ENCODE measurements at regions not wholly inside any gene's neighbourhood (a gene's known extent, or its start where the extent isn't known, plus 50 kb on each side); places are given as distances from the start of the nearest gene placed in this dataset.

DNA sequence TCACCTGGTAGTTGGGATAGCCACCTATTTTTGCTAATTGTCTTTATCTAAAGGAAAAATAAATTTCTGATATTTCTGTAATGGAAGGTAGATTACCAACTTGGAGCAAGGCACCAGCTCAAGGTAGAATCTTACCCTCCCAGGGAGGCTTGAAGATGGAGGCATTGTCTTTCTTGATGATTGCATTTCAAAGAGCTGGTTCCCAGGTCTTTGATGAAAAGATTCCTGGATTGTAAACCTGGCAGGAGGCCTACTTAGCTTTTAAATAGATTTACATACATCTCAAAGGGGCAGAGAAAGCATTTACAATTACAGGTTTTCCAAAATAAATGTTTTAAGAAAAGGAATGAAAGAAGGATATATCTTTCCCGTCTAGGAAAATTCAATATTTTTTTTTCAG is 729.2 kb downstream of the LRFN5 start:
- Histone ChIP-seq H3K79me2 (ENCODE audit: control insufficient read depth, low read length) (no peaks in the 10 kb centered on the region), H3F3A (ENCODE audit: control insufficient read depth, insufficient read depth) (no peaks in the 10 kb centered on the region), H4K20me1 (ENCODE audit: control insufficient read depth, insufficient read depth, low read depth, low read length) (no peaks in the 10 kb centered on the region), H3K9me3 (ENCODE audit: control insufficient read depth, insufficient read depth, low read length) (no peaks in the 10 kb centered on the region), H3K4me3 (ENCODE audit: low read length) (no peak overlapping the region), H3K9me2 (replicated peaks; ENCODE audit: control insufficient read depth, low read length) (no peaks in the 10 kb centered on the region), H3K4me1 (ENCODE audit: control insufficient read depth, low read length) (no peaks in the 10 kb centered on the region), H3K36me3 (ENCODE audit: control insufficient read depth, low read length) (no peaks in the 10 kb centered on the region), H3K4me2 (ENCODE audit: low read length) (no peak overlapping the region), H3K27me3 (ENCODE audit: control insufficient read depth, low read length) (no peaks in the 10 kb centered on the region), H3K27ac (ENCODE audit: low read depth, low read length) (no peak overlapping the region)
- no peak for TF ChIP-seq EZH2phosphoT487 (IDR thresholded peaks at IDR 0.05; ENCODE audit: borderline replicate concordance, low read length)
- TF ChIP-seq, protein P1, sequence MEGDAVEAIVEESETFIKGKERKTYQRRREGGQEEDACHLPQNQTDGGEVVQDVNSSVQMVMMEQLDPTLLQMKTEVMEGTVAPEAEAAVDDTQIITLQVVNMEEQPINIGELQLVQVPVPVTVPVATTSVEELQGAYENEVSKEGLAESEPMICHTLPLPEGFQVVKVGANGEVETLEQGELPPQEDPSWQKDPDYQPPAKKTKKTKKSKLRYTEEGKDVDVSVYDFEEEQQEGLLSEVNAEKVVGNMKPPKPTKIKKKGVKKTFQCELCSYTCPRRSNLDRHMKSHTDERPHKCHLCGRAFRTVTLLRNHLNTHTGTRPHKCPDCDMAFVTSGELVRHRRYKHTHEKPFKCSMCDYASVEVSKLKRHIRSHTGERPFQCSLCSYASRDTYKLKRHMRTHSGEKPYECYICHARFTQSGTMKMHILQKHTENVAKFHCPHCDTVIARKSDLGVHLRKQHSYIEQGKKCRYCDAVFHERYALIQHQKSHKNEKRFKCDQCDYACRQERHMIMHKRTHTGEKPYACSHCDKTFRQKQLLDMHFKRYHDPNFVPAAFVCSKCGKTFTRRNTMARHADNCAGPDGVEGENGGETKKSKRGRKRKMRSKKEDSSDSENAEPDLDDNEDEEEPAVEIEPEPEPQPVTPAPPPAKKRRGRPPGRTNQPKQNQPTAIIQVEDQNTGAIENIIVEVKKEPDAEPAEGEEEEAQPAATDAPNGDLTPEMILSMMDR (IDR thresholded peaks at IDR 0.05; ENCODE audit: low read depth, low read length, poor library complexity, severe bottlenecking): no peak

DNA sequence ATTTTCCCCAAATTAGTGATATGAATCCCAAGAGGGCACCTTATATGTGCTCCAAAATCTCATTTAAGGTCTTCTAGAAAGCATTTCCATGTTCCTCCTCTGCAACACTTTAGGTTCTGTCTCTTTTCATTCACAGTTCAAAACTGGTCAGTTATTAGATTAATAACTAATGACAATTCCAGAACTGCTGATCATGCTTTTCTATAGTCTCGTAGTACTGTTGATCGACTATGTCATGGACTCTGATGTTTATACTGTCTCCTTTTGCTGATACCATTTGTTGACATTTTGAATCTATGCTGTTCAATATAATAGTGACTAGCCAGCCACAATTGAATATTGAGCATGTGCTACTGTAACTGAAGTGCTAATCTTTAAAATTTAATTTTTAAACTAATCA is 728.3 kb downstream of the LRFN5 start:
- H3K9me2 ChIP-seq (replicated peaks; ENCODE audit: control insufficient read depth, low read length): no peaks in the 10 kb centered on the region
- no peak overlapping the region for H3K4me2 ChIP-seq (ENCODE audit: low read length)
- no peaks in the 10 kb centered on the region for H3K27me3 ChIP-seq (ENCODE audit: control insufficient read depth, low read length)
- H3F3A ChIP-seq (ENCODE audit: control insufficient read depth, insufficient read depth): no peaks in the 10 kb centered on the region
- no peak overlapping the region for H3K4me3 ChIP-seq (ENCODE audit: low read length)
- no peaks in the 10 kb centered on the region for H4K20me1 ChIP-seq (ENCODE audit: control insufficient read depth, insufficient read depth, low read depth, low read length)
- no peaks in the 10 kb centered on the region for H3K9me3 ChIP-seq (ENCODE audit: control insufficient read depth, insufficient read depth, low read length)
- no peaks in the 10 kb centered on the region for H3K4me1 ChIP-seq (ENCODE audit: control insufficient read depth, low read length)
- H3K36me3 ChIP-seq (ENCODE audit: control insufficient read depth, low read length): no peaks in the 10 kb centered on the region
- TF ChIP-seq, protein P1 (IDR thresholded peaks at IDR 0.05; ENCODE audit: low read depth, low read length, poor library complexity, severe bottlenecking): no peak
- no peak for TF ChIP-seq EZH2phosphoT487 (IDR thresholded peaks at IDR 0.05; ENCODE audit: borderline replicate concordance, low read length)
- H3K79me2 ChIP-seq (ENCODE audit: control insufficient read depth, low read length): no peaks in the 10 kb centered on the region
- no peak overlapping the region for H3K27ac ChIP-seq (ENCODE audit: low read depth, low read length)

DNA sequence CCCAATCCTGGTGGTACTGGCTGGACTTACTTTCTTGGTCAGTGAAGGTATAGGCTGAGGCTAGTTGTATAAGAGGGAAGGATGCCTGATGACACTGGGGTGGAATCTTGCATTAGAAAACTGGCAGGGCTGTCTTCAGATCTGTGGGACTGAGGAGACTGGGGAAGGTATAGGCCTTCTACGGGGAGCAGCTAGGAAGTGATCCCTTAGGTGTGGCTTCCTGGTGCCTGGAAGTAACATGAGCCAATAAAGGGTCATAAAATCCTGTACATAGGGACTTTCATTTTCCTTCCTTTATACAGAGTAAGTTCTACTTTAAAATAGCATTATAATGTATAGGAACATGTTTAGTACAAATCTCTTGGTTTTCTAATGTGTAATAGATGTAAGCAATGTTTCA is 716.8 kb downstream of the LRFN5 start:
- H4K20me1 ChIP-seq (ENCODE audit: control insufficient read depth, insufficient read depth, low read depth, low read length): no peaks in the 10 kb centered on the region
- H3K4me1 ChIP-seq (ENCODE audit: control insufficient read depth, low read length): no peaks in the 10 kb centered on the region
- H3K27ac ChIP-seq (ENCODE audit: low read depth, low read length): no peak overlapping the region
- H3K9me2 ChIP-seq (replicated peaks; ENCODE audit: control insufficient read depth, low read length): no peaks in the 10 kb centered on the region
- no peaks in the 10 kb centered on the region for H3K36me3 ChIP-seq (ENCODE audit: control insufficient read depth, low read length)
- no peaks in the 10 kb centered on the region for H3K79me2 ChIP-seq (ENCODE audit: control insufficient read depth, low read length)
- no peak overlapping the region for H3K4me3 ChIP-seq (ENCODE audit: low read length)
- H3K27me3 ChIP-seq (ENCODE audit: control insufficient read depth, low read length): no peaks in the 10 kb centered on the region
- H3K9me3 ChIP-seq (ENCODE audit: control insufficient read depth, insufficient read depth, low read length): no peaks in the 10 kb centered on the region; the same call in 1 of the 2 replicates
- TF ChIP-seq, protein P1 (IDR thresholded peaks at IDR 0.05; ENCODE audit: low read depth, low read length, poor library complexity, severe bottlenecking): no peak
- TF ChIP-seq EZH2phosphoT487 (IDR thresholded peaks at IDR 0.05; ENCODE audit: borderline replicate concordance, low read length): no peak
- H3F3A ChIP-seq (ENCODE audit: control insufficient read depth, insufficient read depth): no peaks in the 10 kb centered on the region
- no peak overlapping the region for H3K4me2 ChIP-seq (ENCODE audit: low read length)
